Activated T-cell treated with anti-CD3 and anti-CD28 coated beads, Interleukin-2, amount 50 U/mL, for 24 hours (primary cell): ENCODE measurements at regions not wholly inside any gene's neighbourhood (a gene's known extent, or its start where the extent isn't known, plus 50 kb on each side); places are given as distances from the start of the nearest gene placed in this dataset.

Source experiments
- DNase-seq: peaks from one replicate; pipeline ENCODE4 v3.0.0-alpha.2; 2020
- H3K27ac Mint-ChIP-seq: 2 replicates; pipeline ENCODE4 v1.8.0; 2020; ENCODE audit warnings: mild to moderate bottlenecking, mixed read lengths
- H3K27me3 Mint-ChIP-seq: 2 replicates; pipeline ENCODE4 v1.8.0; 2020; ENCODE audit warnings: mixed read lengths
- H3K36me3 Mint-ChIP-seq: 2 replicates; pipeline ENCODE4 v1.8.0; 2020; ENCODE audit warnings: low read depth, mixed read lengths
- H3K4me1 Mint-ChIP-seq: 2 replicates; pipeline ENCODE4 v1.8.0; 2020; ENCODE audit warnings: low read depth, mixed read lengths
- H3K4me3 Mint-ChIP-seq: 2 replicates; pipeline ENCODE4 v1.8.0; 2020; ENCODE audit warnings: mild to moderate bottlenecking, moderate library complexity, mixed read lengths
- H3K9me3 Mint-ChIP-seq: 2 replicates; pipeline ENCODE4 v1.8.0; 2020; ENCODE audit warnings: mixed read lengths

DNA sequence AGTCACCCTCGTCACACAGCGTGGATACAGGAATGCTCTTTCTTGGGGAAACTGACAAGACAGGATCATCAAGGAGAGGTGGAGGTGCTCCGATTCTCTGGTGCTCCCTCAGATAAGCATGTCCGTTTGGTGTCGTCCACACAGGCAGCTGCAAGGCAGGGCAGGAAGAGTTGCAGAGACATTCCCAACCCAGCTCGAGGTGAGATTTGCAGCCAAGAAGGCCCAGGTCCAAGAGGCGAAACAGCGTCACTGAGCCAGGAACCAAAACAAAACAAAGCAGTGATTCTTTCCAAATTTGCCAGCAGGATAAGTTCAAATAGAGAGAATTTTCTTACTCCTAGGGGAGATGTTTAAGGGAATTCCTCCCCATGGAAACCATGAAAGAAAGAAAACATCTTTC, 386.5 kb upstream of the PFKP start:
- H3K27me3 Mint-ChIP-seq: peaks cover 14% of the 10 kb centered on the region
- no peaks in the 10 kb centered on the region for H3K4me1 Mint-ChIP-seq
- no peaks in the 10 kb centered on the region for H3K36me3 Mint-ChIP-seq
- H3K4me3 Mint-ChIP-seq: no peak overlapping the region
- no peaks in the 10 kb centered on the region for H3K9me3 Mint-ChIP-seq
- no peak for DNase-seq
- no peak overlapping the region for H3K27ac Mint-ChIP-seq

DNA sequence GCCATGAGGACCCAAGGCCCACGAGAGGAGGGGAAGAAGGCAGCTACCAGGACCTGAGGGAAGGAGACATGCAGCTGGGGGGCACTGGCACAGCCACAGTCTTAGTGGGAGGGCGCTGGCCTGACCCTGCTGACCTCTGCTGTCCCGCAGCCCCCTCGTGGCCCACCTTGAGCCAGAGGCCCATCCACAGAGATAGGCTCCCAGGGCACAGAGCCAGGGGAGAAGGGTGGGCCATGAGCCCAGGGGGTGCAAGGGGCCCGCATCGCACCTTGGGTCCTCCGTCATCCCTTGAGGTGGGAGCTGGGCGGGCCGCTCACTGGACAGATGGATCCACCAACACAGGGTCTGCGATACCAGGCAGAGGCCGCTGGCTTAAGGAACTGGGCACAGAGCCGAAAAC, 387.7 kb upstream of the PFKP start:
- Mint-ChIP-seq H3K36me3 (no peaks in the 10 kb centered on the region), H3K9me3 (no peaks in the 10 kb centered on the region), H3K27ac (no peak overlapping the region), H3K27me3 (peaks cover 14% of the 10 kb centered on the region), H3K4me1 (no peaks in the 10 kb centered on the region), H3K4me3 (no peak overlapping the region)
- DNase-seq: no peak

DNA sequence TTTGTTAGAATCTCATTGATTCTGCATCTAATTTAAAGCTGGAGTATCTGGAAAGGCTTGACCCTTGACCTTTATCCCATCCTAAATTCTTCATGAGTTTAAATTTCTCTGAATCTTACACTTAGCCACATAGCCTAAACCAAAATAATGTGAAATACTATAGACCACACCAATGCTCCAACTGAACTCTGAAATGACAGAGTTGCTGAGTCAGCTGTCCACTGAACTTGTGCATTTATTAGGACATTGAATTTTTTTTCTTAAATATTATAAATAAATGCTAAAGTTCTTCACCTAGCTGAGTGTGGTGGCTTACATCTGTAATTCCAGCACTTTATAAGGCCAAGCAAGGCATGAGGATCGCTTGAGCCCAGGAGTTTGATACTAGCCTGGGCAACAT, 390.9 kb upstream of the PFKP start:
- peaks cover 14% of the 10 kb centered on the region for H3K27me3 Mint-ChIP-seq
- no peak overlapping the region for H3K27ac Mint-ChIP-seq
- DNase-seq: no peak
- H3K4me3 Mint-ChIP-seq: no peak overlapping the region
- H3K4me1 Mint-ChIP-seq: no peaks in the 10 kb centered on the region
- no peaks in the 10 kb centered on the region for H3K9me3 Mint-ChIP-seq
- H3K36me3 Mint-ChIP-seq: no peaks in the 10 kb centered on the region

DNA sequence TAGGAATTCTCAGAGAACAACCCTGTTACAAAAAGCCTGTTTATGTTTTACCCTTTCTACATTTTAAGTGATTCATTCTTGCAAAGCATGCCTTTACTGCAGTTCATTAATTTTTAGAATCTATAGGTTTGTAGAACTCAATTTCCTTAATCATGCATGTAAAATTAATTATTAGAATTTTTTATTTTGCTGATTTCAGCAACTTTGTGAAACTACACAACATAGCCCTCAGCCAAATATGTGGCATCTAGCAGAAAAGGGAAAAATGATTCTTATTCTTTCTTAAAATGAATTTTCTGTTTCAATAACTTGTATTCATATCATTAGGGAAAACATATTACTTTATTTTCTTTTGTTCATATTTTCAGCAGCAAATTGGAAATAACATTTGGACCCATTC, 392.9 kb upstream of the PFKP start:
- H3K9me3 Mint-ChIP-seq: no peaks in the 10 kb centered on the region
- no peak for DNase-seq
- H3K27ac Mint-ChIP-seq: no peak overlapping the region
- H3K4me3 Mint-ChIP-seq: no peak overlapping the region
- no peaks in the 10 kb centered on the region for H3K36me3 Mint-ChIP-seq
- peaks cover 8% of the 10 kb centered on the region for H3K27me3 Mint-ChIP-seq
- H3K4me1 Mint-ChIP-seq: no peaks in the 10 kb centered on the region

GRCh38 chr10:2670864-2671263, 396.5 kb upstream of the PFKP start:
- no peak for DNase-seq
- Mint-ChIP-seq H3K4me3 (no peak overlapping the region), H3K27me3 (no peaks in the 10 kb centered on the region), H3K27ac (no peak overlapping the region), H3K9me3 (peaks cover 6% of the 10 kb centered on the region), H3K36me3 (no peaks in the 10 kb centered on the region), H3K4me1 (no peaks in the 10 kb centered on the region)

DNA sequence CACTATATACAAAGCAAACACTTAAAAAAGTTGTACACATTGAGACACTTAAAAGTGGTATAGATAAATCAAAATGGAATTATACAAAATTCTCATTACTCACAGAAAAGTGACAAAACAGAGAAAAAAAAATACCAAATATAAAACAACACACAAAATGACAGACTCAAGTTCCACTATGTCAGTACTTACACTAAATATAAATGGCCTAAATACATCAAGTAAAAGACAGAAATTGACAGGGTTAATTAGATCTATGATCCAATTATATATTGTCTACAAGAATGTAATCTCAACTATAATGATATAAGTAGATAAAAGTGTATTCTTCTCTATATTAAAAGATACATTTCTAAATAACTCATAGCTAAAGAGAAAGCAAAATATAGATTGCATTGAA, 401.6 kb upstream of the PFKP start:
- H3K36me3 Mint-ChIP-seq: no peaks in the 10 kb centered on the region
- no peak overlapping the region for H3K27ac Mint-ChIP-seq
- H3K4me1 Mint-ChIP-seq: no peaks in the 10 kb centered on the region

GRCh38 chr10:2660276-2660675, 407.1 kb upstream of the PFKP start:
- Mint-ChIP-seq H3K4me1 (no peaks in the 10 kb centered on the region), H3K4me3 (no peak overlapping the region), H3K9me3 (peaks cover 10% of the 10 kb centered on the region)

More for the DNA sequence above, 401.6 kb upstream of the PFKP start:
- Mint-ChIP-seq H3K4me3 (no peak overlapping the region), H3K27me3 (no peaks in the 10 kb centered on the region), H3K9me3 (peaks cover 17% of the 10 kb centered on the region)
- no peak for DNase-seq

DNA sequence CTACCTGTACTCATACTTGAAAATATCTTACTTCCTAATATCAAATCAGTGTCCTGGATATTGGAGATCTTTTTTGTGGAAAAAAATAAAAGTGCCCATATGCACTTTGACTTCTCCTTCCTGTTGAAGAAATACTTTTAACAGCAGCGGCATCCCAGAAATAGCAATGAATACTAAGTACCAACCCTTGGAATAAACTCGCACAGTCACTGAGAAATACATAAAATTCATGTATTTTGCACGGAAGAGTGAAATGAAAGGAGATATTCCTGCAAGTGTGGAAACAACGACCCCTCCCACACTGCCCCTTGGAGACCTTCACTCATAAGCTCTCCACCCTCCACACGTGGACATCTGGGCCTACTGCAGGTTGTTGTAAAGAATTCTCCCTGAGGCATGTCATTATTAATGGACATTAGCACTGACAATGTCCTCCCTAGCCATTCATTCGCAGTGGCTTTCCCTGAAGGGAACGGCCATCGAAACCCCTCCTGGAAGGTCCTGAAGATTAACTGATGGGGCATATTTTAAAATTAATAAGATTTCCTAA, 407.6 kb upstream of the PFKP start:
- H3K27me3 Mint-ChIP-seq: peaks cover 3% of the 10 kb centered on the region
- no peak overlapping the region for H3K4me3 Mint-ChIP-seq
- H3K4me1 Mint-ChIP-seq: no peaks in the 10 kb centered on the region
- DNase-seq: no peak
- H3K9me3 Mint-ChIP-seq: peaks cover 4% of the 10 kb centered on the region
- H3K36me3 Mint-ChIP-seq: no peaks in the 10 kb centered on the region
- H3K27ac Mint-ChIP-seq: no peak overlapping the region

More at GRCh38 chr10:2660276-2660675, 407.1 kb upstream of the PFKP start:
- Mint-ChIP-seq H3K27me3 (peaks cover 3% of the 10 kb centered on the region), H3K36me3 (no peaks in the 10 kb centered on the region), H3K27ac (no peak overlapping the region)
- DNase-seq: no peak

- no peak overlapping the region for H3K4me3 Mint-ChIP-seq
- H3K27me3 Mint-ChIP-seq: peaks cover 5% of the 10 kb centered on the region
- H3K4me1 Mint-ChIP-seq: no peaks in the 10 kb centered on the region
- H3K27ac Mint-ChIP-seq: no peak overlapping the region
- no peaks in the 10 kb centered on the region for H3K9me3 Mint-ChIP-seq
- H3K36me3 Mint-ChIP-seq: no peaks in the 10 kb centered on the region
- no peak for DNase-seq
These were observed 408.6 kb upstream of the PFKP start for GRCh38 chr10:2658780-2659179.

- H3K27ac Mint-ChIP-seq: no peak overlapping the region
- DNase-seq: no peak
- no peaks in the 10 kb centered on the region for H3K4me1 Mint-ChIP-seq
These were observed 417.0 kb upstream of the PFKP start for GRCh38 chr10:2650328-2650727.

DNA sequence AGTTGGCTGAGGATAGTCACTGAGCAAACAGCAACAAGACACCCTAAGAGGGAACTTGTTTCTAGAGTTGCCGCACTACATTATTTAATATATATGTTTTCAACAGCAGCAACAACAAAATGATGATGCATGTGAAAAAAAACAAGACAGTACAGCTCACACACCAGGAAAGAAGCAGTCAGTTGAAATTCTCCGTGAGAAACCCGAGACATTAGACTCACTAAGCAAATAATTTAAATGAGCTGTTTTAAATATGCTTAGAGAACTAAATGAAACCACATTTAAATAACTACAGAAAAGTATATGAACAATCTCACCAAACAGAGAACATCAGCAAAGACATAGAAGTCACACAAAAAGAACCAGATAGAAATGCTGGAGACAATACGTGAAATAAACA, 426.3 kb upstream of the PFKP start:
- no peaks in the 10 kb centered on the region for H3K27me3 Mint-ChIP-seq
- peaks cover 4% of the 10 kb centered on the region for H3K9me3 Mint-ChIP-seq
- H3K4me1 Mint-ChIP-seq: no peaks in the 10 kb centered on the region
- no peak overlapping the region for H3K4me3 Mint-ChIP-seq
- no peak overlapping the region for H3K27ac Mint-ChIP-seq
- H3K36me3 Mint-ChIP-seq: no peaks in the 10 kb centered on the region
- no peak for DNase-seq

More at GRCh38 chr10:2650328-2650727, 417.0 kb upstream of the PFKP start:
- H3K36me3 Mint-ChIP-seq: no peaks in the 10 kb centered on the region
- H3K27me3 Mint-ChIP-seq: peaks cover 6% of the 10 kb centered on the region
- H3K4me3 Mint-ChIP-seq: no peak overlapping the region
- H3K9me3 Mint-ChIP-seq: no peaks in the 10 kb centered on the region

DNA sequence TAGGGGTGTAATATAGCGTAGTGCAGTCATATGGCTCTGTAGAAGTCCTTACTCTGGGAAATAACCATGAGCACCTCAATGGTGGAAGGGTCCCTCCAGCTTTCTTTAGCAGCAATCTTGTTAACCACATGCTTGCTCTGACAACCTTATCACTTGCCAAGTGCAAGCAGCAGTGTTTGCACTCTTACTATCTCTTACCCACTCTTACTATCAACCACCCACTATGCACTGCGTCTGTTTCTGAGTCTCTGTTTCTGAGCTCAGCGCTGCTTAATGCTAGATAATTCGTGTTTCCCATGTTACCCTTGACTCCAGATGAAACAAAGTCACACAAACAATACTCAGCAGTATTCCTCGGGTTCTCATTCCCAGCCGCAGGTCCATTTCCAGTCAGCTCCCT, 433.7 kb upstream of the PFKP start:
- no peaks in the 10 kb centered on the region for H3K9me3 Mint-ChIP-seq
- no peak for DNase-seq
- no peak overlapping the region for H3K4me3 Mint-ChIP-seq
- H3K36me3 Mint-ChIP-seq: no peaks in the 10 kb centered on the region
- H3K4me1 Mint-ChIP-seq: no peaks in the 10 kb centered on the region
- H3K27ac Mint-ChIP-seq: no peak overlapping the region
- H3K27me3 Mint-ChIP-seq: peaks cover 7% of the 10 kb centered on the region

DNA sequence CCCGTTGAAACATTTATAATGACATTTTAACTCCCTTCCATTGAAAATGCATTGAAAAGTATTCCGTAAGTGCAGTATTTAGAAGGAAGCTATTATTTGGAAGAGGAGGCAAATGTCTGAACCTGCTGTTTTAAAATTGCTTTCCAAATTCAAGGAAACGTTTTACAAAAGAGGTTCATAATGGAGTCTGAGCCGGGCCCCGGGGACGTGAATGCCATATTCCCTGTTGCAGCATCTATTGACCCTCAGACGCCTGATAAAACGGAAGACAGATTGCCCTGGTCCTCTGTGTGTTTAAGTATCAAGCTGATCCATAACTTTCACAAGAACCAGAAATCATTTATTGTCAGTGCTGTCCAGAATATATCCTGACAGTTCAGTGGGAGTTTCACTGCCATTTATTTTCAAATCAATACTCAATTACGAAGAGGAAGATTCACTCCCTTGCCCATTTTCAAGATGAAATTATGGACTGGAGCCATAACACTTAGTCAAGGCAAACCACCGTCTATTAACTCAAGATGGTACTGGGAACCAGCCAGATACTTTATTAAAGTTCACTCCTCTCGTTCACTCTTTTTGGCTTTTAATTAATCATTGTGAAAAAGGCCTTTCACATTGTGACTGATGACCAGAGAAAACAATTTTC, 435.7 kb upstream of the PFKP start:
- no peaks in the 10 kb centered on the region for H3K36me3 Mint-ChIP-seq
- H3K4me3 Mint-ChIP-seq: no peak overlapping the region
- H3K4me1 Mint-ChIP-seq: no peaks in the 10 kb centered on the region
- peaks cover 7% of the 10 kb centered on the region for H3K27me3 Mint-ChIP-seq
- DNase-seq: no peak
- H3K27ac Mint-ChIP-seq: no peak overlapping the region
- H3K9me3 Mint-ChIP-seq: no peaks in the 10 kb centered on the region

GRCh38 chr10:2628705-2629104, 438.6 kb upstream of the PFKP start:
- Mint-ChIP-seq H3K4me3 (no peak overlapping the region), H3K4me1 (no peaks in the 10 kb centered on the region), H3K27me3 (no peaks in the 10 kb centered on the region), H3K9me3 (no peaks in the 10 kb centered on the region), H3K27ac (no peak overlapping the region), H3K36me3 (no peaks in the 10 kb centered on the region)
- DNase-seq: no peak

- Mint-ChIP-seq H3K27ac (no peak overlapping the region), H3K4me1 (no peaks in the 10 kb centered on the region), H3K27me3 (no peaks in the 10 kb centered on the region), H3K9me3 (no peaks in the 10 kb centered on the region), H3K4me3 (no peak overlapping the region), H3K36me3 (no peaks in the 10 kb centered on the region)
- no peak for DNase-seq
These were observed 439.4 kb upstream of the PFKP start for GRCh38 chr10:2627969-2628368.

GRCh38 chr10:2625094-2625493, 442.3 kb upstream of the PFKP start:
- Mint-ChIP-seq H3K4me3 (no peak overlapping the region), H3K27me3 (no peaks in the 10 kb centered on the region), H3K4me1 (no peaks in the 10 kb centered on the region), H3K9me3 (no peaks in the 10 kb centered on the region), H3K36me3 (no peaks in the 10 kb centered on the region), H3K27ac (no peak overlapping the region)
- no peak for DNase-seq
